ENCODE measurements at regions not wholly inside any gene's neighbourhood (a gene's known extent, or its start where the extent isn't known, plus 50 kb on each side); places are given as distances from the start of the nearest gene placed in this dataset.

DNA sequence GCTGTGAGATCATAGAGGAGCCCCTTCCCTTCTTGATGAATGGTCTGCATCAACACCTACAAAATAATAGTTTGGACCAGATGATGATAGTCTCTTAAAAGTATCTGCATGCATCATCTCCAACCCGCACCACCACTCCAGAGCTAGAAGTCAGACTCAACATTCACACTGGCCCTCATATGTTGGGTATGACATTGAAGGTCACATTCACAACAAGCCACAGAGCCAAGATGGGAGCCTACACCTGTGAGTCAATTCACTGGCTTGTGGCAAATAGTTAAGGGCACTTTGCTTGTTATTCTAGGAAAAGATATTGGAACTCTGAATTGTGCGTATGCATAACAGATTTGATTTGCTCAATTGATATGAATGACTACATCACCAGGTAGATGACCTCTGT is 1197.9 kb downstream of the VRK1 start:
- Histone ChIP-seq H3K27me3 (no peaks in the 10 kb centered on the region), H3K4me3 (no peak overlapping the region), H3K9me3 (ENCODE audit: low read depth) (no peaks in the 10 kb centered on the region), H2AFZ (no peak overlapping the region), H3K36me3 (replicated peaks; ENCODE audit: insufficient read depth, low read depth) (no peaks in the 10 kb centered on the region), H3K27ac (no peak overlapping the region), H3K79me2 (no peaks in the 10 kb centered on the region), H3K4me1 (ENCODE audit: insufficient read depth) (no peaks in the 10 kb centered on the region), H3K4me2 (no peak overlapping the region), H4K20me1 (ENCODE audit: insufficient read depth, poor library complexity, severe bottlenecking) (no peaks in the 10 kb centered on the region), H3K9me2 (replicated peaks; ENCODE audit: insufficient read depth) (no peaks in the 10 kb centered on the region)
- no peak for DNase-seq (ENCODE audit: low spot score)
- WGBS (ENCODE audit: low lambda C conversion rate, missing lambda C conversion rate), result 92% methylated on average over 2 of the region's 2 CpGs
- TF ChIP-seq, protein P1, sequence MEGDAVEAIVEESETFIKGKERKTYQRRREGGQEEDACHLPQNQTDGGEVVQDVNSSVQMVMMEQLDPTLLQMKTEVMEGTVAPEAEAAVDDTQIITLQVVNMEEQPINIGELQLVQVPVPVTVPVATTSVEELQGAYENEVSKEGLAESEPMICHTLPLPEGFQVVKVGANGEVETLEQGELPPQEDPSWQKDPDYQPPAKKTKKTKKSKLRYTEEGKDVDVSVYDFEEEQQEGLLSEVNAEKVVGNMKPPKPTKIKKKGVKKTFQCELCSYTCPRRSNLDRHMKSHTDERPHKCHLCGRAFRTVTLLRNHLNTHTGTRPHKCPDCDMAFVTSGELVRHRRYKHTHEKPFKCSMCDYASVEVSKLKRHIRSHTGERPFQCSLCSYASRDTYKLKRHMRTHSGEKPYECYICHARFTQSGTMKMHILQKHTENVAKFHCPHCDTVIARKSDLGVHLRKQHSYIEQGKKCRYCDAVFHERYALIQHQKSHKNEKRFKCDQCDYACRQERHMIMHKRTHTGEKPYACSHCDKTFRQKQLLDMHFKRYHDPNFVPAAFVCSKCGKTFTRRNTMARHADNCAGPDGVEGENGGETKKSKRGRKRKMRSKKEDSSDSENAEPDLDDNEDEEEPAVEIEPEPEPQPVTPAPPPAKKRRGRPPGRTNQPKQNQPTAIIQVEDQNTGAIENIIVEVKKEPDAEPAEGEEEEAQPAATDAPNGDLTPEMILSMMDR (IDR thresholded peaks at IDR 0.05; ENCODE audit: poor library complexity), result no peak
- no peak for TF ChIP-seq EZH2phosphoT487 (IDR thresholded peaks at IDR 0.05; ENCODE audit: low read depth, severe bottlenecking, unreplicated experiment)
- TF ChIP-seq EZH2 (IDR thresholded peaks at IDR 0.05; ENCODE audit: borderline replicate concordance), result no peak

DNA sequence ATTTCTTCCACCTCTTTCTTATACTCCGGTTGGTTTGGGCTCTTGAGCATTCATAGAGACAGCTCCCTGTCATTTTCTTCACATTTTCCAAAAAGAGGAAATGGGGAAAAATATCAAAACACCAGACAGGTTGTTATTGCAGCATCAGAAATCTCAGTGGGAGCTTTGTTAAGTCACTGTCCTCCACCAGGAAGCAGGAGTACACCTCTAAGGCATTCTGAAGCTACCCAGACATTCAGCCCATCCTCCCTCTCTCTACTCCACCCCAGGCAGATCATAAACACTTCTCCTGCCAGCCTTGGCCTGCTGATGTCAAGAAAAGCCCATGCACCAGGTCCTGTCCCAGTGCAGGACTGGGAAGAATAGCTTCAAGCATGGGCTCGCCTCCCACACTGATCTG is 1198.3 kb downstream of the VRK1 start:
- Histone ChIP-seq H3K4me2 (no peak overlapping the region), H2AFZ (no peak overlapping the region), H3K4me1 (ENCODE audit: insufficient read depth) (no peaks in the 10 kb centered on the region), H3K27ac (no peak overlapping the region), H3K9me2 (replicated peaks; ENCODE audit: insufficient read depth) (no peaks in the 10 kb centered on the region), H3K4me3 (no peak overlapping the region), H3K36me3 (replicated peaks; ENCODE audit: insufficient read depth, low read depth) (no peaks in the 10 kb centered on the region), H3K79me2 (no peaks in the 10 kb centered on the region), H3K9me3 (ENCODE audit: low read depth) (no peaks in the 10 kb centered on the region), H4K20me1 (ENCODE audit: insufficient read depth, poor library complexity, severe bottlenecking) (no peaks in the 10 kb centered on the region), H3K27me3 (no peaks in the 10 kb centered on the region)
- no peak for DNase-seq (ENCODE audit: low spot score)
- WGBS (ENCODE audit: low lambda C conversion rate, missing lambda C conversion rate), result 83% methylated on average over 2 of the region's 2 CpGs
- TF ChIP-seq EZH2phosphoT487 (IDR thresholded peaks at IDR 0.05; ENCODE audit: low read depth, severe bottlenecking, unreplicated experiment), result no peak
- no peak for TF ChIP-seq EZH2 (IDR thresholded peaks at IDR 0.05; ENCODE audit: borderline replicate concordance)
- TF ChIP-seq, protein P1 (IDR thresholded peaks at IDR 0.05; ENCODE audit: poor library complexity), result no peak

DNA sequence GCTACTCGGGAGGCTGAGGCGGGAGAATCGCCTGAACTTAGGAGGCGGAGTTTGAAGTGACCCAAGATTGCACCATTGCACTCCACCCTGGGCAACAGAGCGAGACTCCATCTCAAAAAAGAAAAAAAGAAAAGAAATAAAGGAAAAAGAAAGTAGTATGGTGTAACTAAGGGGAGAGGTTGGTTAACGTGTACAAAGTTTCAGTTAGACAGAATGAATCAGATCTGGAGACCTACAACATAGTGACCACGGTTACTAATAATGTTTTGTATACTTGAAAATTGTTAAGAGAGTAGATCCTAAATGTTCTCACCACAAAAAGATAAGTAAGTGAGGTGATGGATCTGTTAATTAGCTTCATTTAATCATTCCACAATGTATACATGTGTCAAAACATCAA is 1208.8 kb downstream of the VRK1 start:
- Histone ChIP-seq H3K27me3 (no peaks in the 10 kb centered on the region), H3K36me3 (replicated peaks; ENCODE audit: insufficient read depth, low read depth) (no peaks in the 10 kb centered on the region), H3K4me1 (ENCODE audit: insufficient read depth) (no peaks in the 10 kb centered on the region), H4K20me1 (ENCODE audit: insufficient read depth, poor library complexity, severe bottlenecking) (no peaks in the 10 kb centered on the region), H3K27ac (no peak overlapping the region), H3K4me3 (no peak overlapping the region), H3K9me3 (ENCODE audit: low read depth) (no peaks in the 10 kb centered on the region), H3K4me2 (no peak overlapping the region), H2AFZ (no peak overlapping the region), H3K79me2 (no peaks in the 10 kb centered on the region), H3K9me2 (replicated peaks; ENCODE audit: insufficient read depth) (no peaks in the 10 kb centered on the region)
- WGBS (ENCODE audit: low lambda C conversion rate, missing lambda C conversion rate), result 91% methylated on average over 7 of the region's 7 CpGs
- TF ChIP-seq EZH2 (IDR thresholded peaks at IDR 0.05; ENCODE audit: borderline replicate concordance), result no peak
- TF ChIP-seq EZH2phosphoT487 (IDR thresholded peaks at IDR 0.05; ENCODE audit: low read depth, severe bottlenecking, unreplicated experiment), result no peak
- TF ChIP-seq, protein P1 (IDR thresholded peaks at IDR 0.05; ENCODE audit: poor library complexity), result no peak
- no peak for DNase-seq (ENCODE audit: low spot score)
